GM19455 (cell line): ENCODE measurements at regions not wholly inside any gene's neighbourhood (a gene's known extent, or its start where the extent isn't known, plus 50 kb on each side); places are given as distances from the start of the nearest gene placed in this dataset.

Experiments
- ATAC-seq: cut with Tn5 transposase; IDR thresholded peaks from one replicate; pipeline ENCODE4 v1.9.1; 2021; ENCODE audit not compliant: unreplicated experiment

DNA sequence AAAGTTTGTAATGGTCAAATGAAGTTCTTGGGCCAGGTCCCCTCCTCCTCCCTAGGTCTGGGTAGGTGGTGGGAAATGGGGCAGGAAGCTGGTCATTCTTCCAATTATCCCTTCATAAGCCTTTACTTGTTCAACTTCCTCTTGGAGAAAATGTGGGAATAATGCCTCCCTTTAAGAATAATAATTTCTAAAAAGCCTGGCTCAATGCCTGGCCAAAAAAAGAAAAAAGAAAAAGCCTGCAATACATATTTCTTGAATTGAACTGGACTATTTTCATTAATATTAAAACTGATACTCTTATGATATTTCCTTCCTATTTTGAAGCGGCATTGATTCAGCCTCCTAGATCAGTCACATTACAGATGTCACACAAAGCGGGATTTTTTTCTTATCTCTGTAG is 600.9 kb downstream of the CCDC171 start:
- ATAC-seq = no peak

DNA sequence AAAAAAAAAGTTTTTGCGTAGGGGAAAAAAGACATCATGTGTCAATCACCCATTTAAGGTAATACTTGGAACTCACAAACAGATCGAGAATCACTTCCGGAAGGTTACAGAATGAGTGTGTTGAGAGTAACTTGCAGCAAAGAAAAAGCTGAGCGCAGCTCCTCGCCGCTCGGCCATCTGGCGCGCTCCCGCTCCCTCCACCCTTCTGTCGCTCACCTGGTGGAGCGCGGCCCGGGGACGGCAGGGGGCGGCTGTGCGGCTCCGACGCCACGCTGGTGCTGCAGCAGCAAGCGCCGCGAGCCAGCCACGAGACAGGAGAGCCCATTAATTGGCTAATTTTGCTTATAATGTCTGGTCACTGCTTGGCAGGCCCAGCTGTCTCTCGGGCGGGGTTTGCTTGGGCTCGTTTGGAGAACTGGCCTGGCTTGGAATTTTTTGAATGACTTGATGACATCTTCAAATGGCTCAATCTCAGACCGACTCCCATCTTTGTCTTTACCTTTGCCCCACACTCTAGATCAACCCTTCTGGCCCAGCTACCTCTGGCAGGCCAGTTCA is 601.8 kb downstream of the CCDC171 start:
- ATAC-seq = peak; percentile 63

DNA sequence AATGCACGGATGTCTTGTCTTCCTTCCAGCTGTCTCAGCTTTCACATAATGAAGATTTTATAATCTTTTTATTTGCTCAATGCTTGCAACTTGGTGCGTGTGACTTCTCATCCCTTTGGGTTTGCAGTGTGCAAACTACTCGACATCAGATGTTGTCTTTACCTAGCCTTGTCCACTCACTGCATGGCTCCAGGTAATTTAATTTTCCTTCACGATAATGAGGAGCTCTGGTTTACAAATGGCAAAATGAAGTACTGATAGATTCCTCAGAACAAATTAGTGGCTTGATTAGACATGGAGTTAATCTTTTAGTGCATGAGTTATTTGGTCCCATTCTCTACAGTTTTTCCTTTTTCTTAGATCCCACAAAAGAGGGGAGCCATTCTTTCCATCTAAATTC is 603.0 kb downstream of the CCDC171 start:
- ATAC-seq = no peak

DNA sequence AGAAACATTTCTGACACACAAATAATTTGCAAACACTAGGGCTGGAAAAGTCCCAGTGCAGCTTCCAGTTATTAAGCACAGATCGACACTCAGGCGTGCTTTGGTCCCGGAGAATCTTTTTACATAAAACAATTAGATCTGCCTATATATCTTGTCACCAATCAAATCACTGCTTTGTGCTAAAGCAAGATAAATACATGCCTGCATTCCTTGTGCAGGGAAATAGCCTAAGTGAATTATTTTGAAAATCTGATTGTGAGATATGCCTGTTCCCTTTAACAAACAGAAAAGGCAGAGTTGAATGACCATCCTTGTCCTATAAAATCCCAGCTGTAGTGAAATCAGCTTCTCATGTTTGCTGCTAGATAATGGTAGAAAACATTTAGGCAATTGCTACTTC is 604.4 kb downstream of the CCDC171 start:
- ATAC-seq = no peak

DNA sequence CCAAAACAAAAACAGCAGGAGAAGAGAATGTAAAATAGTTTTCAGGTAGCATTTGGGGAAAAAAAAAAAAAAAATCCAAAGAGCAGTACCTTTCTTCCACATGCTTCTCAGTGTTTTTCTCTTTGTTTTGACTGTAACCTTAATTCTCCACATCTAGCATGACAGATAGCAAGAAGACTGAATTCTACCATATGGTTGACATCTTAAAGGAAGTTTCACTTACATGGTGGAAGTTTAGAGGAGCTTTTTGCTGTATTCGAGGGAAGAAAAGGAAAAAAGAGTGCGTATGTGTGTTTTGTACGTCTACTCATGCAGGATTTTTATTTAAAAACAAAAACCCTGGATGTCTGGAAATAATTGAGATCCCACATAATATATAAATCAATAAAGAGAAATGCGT is 604.8 kb downstream of the CCDC171 start:
- ATAC-seq = no peak

DNA sequence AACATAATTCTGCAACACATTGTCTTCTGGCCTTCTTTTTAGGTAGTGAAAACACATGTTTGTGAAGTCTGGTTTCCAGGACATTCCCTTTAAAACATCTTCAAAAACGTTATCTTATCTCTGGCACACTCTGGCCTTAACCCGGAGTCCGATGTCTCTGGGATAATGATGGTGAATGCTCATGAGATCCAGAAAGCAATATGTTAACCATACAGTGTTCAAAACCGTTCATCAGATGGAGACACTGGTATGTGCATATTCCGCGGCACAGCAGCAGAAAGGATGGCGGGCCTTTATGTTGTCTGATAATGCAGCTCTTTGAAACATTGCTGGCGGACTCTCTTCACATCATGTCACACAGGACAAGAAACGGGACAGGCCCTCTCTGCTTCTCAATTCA is 605.2 kb downstream of the CCDC171 start:
- ATAC-seq = no peak

DNA sequence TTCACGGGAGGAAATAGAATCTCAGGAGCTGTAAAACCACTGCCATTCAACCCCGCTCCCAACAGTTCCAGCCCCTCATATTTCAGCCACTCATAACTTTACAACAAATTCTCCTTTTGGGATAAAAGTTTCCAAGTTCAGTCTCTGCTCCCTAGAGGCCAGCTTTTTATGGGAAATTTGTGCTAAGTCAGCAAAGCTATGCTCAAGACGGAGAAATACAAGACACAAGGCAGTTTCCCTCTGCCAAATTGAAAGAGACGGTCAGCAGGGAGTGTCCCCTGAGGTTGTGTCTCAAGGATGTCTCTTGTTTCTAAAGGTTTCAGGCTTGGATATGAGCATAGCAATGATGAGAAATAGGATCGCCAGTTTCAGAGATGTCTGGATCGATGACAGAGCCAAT is 608.6 kb downstream of the CCDC171 start:
- ATAC-seq = no peak

DNA sequence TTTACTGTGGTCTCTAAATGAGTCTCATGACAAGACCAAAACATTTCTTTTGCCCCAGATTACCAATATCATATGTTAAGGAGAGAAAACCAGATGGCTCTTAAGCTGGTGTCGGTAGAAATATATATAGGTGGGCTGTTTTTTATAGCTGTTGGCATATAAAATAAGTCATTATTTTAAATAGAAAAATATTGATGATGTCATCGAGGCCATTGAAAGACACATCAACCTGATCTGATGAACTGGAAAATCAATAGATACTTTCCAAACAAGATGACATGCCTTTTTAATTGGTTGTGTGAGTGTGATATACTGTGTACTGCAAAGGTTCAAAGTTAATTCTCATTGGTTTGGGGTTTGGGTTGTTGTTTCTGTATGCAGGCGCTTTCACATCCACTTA is 617.3 kb downstream of the CCDC171 start:
- ATAC-seq = no peak

DNA sequence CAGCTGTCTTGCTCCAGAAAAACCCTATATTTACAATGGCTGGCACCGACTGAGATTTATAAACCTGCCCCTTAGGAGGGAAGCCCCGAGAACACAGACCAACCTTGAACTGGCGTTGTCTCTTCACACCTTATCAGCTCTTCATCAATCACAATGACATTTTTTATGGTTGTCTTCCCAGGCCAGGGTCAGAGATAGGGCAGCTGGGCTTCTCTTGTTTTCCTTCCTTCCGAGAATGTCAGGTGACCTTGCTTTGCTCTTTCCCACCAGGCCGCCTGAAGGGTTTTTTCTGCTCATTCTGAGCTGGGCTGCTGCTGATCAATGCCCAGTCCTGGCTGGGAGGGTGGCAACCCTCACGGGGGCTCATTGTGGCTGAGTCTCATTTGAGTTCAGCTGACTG is 619.1 kb downstream of the CCDC171 start:
- no peak for ATAC-seq

DNA sequence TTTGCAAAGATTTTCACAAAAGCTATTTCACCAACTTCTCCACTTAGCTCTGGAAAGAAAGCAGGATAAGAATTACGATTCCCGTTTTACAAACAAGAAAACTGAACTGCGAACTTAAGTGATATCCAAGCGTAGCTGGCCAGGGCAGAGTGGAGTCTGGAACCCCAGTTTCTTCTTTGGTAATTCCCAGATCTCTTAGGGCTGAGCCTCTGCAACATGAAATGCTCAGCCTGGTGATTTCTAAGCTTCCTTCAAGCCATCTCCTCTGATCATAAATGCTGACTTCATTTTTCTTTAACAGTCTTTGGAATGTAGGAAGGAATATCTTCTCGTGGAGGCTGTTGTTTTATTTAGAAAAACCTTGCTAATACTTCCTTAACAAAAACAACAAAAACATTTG is 620.0 kb downstream of the CCDC171 start:
- ATAC-seq = no peak

DNA sequence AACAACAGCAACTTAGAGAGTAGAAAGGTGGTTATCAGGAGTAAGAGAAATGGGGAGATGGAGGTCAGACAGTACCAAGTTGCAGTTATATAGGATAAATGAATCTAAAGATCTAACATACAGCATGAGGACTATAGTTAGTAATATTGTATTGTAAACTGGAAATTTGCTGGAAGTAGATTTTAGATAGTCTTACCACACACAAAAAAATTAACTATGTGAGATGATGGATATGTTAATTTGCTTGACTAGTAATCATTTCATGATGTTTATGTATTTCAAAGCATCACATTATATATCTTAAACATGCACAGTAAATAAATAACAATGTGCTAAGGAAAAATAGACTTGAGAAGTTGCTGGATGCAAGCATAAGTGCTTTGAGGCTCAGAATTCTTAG is 622.1 kb downstream of the CCDC171 start:
- no peak for ATAC-seq

DNA sequence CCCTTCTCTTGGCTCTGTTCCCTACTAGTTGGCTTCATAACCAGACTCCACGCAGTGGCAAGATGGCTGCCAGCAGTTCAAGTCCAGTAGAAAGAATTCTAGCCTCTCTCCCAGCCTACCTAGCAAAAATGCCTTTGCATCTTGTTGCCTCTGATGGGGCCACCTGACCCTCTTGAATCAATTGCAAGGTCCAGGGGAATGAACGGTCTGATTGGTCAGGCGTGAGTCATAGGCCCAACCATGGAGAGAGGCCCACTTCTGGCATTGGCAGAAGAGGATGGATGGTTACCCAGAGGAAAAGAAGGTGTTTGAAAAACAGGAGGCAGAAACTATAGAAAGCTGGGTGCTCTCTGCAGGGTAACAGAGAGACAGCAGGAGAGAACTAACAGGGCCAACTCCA is 622.6 kb downstream of the CCDC171 start:
- ATAC-seq = no peak

DNA sequence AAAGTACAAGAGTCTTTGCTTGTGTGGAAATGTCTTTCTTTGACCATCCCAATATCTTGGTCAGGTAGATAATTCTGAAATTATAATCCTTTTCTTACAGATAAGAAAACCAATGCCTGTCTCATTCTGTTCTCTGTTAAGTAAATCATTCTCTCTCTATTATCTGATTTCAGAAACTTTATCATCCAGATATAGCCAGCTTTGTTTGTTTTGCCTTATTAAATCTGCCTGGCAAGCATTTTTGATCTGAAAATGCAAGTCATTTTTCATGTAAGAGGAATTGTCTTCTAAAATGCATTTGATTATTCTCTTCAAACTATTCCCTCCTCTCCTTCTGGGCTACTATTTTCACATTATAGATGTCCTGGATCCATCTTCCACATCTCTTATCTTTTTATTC is 625.5 kb downstream of the CCDC171 start:
- ATAC-seq = no peak

DNA sequence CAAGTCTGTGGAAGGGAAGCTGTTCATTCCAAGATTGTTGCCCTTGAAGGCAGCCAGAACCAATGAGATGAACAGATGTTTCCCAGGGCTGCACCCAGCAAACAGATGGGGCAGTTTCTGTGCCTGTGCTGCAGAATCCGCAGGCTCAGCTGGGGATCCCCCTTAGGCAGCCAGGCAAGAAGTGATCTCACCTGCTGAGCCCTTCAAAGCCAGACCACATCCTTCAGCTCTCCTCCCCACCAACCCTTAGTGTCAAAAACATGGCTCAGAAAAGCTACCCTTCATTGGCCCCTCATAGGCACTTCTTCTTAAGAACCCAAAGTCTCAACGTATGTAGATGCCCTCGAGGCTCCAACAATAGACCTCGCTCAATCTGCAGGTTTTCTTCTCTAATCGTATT is 626.7 kb downstream of the CCDC171 start:
- ATAC-seq = no peak

DNA sequence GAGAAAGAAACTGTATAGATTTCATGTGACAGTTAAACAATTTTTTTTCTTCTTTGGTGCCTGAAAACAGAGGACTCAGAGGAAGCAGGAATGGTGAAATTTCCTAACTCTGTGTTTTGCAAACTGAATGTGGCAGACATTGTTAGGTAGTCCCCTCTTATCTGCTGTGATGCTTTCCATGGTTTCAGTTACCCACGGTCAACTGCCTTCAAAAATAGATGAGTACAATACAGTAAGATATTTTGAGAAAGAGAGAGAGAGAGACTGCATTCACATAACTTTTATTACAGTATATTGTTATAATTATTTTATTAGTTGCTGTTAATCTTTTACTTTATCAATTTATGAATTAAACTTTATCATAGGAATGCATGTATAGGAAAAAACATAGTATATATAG is 627.2 kb downstream of the CCDC171 start:
- ATAC-seq = no peak

DNA sequence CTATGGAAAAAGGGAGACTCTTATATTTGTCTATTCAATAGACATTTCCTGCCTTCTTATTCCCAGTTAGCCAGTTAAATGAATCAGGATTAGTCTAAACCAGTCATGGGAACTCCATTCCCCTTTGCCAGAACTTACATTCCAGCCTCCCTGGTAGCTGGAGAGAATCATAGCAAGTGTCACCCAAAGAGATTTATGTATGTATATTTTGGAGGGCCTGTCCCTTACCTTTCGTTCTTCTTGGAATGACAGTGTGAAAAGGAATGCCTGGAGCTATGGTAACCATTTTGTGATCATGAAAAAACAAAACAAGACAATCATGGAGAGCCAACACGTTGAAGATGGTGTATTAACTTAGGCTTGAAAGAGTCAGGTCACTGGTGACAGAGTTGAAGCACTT is 627.7 kb downstream of the CCDC171 start:
- ATAC-seq = no peak

DNA sequence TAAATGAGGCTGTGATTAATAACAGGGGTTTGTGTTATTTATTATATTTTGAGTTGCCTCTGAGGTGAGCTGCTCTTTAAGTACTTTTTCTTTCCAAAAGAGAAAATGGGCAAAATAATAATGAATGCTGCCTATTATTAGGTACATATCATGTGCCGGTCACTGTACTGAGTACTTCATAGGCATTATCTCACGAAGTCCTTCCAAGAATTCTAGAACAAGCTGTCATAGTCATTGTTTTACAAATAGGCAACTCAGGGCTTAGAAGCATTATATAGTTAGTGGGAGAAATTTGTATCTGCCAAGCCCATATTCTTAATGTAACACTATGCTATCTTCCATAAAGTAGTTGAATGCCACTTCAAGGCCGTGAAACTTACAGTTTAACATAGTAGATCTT is 628.7 kb downstream of the CCDC171 start:
- ATAC-seq = no peak

DNA sequence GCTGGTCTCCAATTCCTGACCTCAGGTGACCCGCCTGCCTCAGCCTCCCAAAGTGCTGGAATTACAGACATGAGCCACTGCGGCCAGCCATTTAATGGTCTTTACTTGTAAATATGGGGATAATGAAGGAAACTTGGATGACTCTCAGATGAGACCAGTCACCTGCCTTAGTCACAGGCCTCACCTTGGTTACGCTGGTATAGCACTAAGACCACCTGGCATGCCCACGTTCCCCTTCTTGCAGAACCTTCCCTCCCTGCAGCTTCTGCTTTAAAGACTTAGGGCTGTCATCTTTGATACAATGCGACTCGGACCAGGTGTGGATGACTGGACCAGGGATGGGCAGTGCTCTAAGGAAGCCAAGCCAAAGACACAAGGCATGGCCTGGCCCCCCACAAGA is 629.9 kb downstream of the CCDC171 start:
- no peak for ATAC-seq

DNA sequence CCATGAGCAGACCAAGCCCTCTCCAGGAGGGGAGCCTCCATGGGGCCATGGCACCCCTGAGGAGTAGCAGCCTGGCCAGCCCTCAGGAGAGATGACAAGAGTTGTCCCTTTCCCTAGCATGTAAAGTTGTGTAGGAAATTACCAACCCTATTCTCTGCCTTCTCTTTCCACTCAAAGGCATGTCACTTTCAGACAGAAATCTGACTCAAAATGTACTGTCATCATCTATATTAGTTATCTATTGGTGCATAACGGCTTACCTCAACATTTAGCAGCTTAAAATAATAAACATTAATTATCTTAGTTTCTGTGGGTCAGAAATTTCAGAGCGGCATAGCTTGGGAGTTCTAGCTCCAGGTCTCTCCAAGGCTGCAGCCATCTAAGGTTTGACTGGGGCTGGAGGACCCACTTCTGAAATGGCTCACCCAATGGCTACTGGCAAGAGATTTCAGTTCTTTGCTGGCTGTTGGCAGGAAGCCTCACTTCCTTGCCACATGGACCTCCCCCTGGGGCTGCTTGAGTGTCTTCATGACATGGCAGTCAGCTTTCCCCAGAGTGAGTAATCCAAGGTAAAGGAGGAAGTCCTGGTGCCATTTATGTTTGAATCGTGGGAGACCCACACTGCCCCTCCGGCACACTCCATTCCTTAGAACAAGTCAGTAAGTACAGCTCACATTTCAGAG is 632.3 kb downstream of the CCDC171 start:
- ATAC-seq = no peak

DNA sequence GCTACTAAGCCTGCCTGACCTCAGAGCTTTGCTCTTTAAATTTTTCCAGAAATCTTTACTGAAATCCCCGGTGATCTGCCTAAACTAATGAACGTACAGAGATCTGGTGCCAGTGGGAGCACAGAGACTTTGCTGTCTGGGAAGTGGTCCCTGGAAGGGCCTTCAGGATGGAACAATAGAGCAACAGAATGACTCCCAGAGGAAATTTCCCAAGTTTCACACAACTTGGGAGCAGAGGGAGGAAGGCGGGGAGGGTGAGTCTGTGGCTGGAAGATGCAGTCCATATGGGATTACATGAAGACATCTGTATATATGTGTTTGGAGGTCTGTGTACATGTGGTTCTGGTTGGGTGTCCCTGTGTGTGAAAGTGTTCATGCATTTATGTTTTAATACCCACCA is 638.3 kb downstream of the CCDC171 start:
- ATAC-seq = no peak

DNA sequence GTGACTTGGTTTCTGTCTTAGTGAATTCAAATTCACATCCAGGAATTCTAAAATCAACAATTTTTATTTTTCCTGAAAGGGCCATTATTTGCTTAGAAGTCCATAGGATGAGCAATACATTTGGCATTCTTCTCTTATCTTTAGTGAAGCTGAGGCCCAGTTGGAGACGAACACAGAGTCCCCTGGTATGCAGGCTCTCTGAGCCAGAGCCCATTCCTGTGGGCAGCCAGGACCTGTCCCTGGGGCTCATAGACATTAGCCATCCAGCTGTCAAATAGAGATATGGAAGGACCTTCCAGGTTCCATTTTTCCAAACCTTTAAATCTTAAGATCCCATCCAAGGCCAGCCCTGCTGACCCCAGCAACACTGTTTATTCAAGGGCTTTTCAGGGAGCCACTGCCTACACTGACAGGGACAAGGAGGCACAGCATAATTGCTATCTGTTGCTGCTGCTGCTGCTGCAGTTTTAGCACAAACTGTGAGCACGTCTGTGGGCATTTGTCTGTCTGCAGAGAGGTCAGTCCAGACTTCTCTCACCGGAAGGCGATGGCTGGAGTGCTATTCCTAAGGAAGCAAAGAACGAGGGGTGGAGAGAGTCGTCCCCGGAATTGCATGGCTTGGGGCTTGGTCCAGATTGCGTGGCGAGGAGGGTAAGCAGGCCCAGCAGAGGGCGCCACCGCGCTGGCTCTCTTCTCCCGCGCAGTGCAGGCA is 639.0 kb downstream of the CCDC171 start:
- ATAC-seq = peak; percentile 71

DNA sequence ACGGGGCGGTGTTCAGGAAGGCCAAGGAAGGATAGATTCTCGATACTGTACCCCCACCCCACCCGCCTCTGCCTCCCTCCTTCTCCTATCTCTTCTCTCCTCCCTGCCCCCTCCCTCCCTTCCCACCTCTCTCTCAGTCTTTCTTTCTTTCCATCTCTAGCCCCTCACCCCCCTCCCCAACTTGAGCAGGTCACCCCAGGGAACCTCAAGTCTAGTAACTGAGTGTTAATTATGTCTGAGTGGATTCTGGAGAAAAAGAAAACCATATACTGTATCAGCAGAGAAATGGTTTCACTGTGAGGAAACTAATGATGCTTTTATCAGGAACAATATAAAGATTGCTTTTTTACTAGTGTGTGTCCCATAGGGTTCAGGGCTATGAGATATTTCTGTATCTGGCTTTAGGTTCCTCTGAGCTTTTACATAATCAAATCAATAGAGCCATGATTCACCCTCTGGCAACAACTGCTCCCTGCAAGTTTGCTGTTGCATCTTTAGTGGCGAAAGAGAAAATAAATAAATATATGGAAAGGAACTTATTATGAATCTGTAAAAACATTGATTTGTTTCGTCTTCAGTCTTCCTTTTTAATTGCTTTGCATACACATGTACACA is 639.7 kb downstream of the CCDC171 start:
- ATAC-seq = no peak
